Right renal pelvis (tissue), 4 donors: ENCODE measurements at regions not wholly inside any gene's neighbourhood (a gene's known extent, or its start where the extent isn't known, plus 50 kb on each side); places are given as distances from the start of the nearest gene placed in this dataset.
"Not testable (repeated sequence)": the region's sequence is repeated elsewhere in the genome, so short reads cannot be mapped to it uniquely, and the experiment has no call there.

Experiments
- DNase-seq, 4 donors: peaks; one replicate each; pipeline ENCODE4 v3.0.0-alpha.2; 2013; ENCODE audit warnings: low read depth in 4 of 4, low spot score in 3 of 4, missing footprints in 1 of 4

DNA sequence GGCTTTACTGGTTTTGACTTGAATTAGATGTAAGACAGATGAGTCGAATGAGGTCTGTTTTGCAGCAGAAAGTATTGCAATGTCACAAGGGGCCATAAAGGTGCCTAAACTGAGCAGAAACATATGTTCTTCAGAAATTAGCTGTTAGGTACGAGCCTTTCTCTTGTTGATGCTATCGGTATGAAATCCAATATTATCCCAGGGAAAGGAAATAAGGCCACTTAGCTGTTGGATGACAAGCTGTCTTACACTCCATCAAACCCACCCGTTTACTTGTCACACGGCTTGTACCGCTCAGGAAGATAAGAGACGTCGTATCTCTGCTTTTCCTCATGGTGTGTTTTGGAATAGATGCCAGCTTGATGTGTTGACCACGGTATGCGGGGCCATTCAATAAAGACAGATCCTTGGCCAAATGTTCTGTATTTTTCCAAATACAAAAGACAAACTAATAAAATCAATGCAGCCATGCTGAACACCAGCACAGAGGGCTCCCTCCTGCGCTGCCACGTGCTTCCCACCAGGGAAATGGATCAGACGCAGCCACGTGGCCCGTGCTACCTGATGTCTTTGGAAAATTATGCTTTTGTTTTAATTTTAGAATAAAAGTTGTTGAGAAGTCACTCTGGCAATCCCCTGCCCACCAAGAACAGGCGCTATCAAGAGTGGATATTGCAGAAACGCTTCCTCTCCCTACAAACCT lies 255.9 kb upstream of the SULF2 start:
- DNase-seq = no peak

DNA sequence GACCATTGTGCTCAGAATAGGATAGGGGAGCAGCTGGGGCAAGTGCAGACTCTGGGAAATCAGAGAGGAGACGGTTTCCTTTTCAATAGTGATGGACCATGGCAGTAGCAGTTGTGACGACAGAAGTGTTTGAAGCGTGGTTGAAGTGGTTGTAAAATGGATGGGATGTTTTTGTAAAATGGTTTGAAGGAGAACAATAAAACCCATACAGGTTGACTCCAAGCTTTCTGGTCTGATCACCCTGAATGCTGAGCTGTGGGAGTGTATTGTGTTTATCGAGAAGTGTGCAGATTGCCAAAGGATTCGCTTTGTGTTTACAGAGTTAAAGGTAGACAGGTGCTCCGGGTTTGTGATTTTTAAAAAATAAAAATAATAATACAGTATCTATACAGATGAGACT lies 255.2 kb upstream of the SULF2 start:
- DNase-seq = no peak

DNA sequence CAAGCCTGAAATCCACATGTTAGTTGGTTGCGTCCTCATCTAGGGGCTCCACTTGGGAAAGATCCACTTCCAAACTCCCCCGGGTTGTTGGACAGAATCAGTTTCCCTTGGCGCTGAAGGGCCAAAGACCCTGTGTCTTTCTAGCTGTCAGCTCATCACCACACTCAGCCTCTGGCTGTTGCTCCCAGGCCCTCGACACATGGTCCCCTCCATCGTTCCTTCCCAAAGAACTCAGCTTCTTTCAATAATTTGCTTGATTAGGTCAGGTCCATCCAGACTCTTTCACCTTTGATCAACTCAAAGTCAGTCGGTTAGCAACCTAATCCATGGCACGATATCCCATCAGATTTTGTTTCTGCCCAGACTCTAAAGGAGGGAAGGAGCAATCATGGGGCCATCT lies 254.8 kb upstream of the SULF2 start:
- no peak for DNase-seq

- DNase-seq = no peak
Observed at GRCh38 chr20:48039514-48039913, 254.2 kb upstream of the SULF2 start.

- no peak for DNase-seq
Observed at GRCh38 chr20:48038713-48039112, 253.4 kb upstream of the SULF2 start.

DNA sequence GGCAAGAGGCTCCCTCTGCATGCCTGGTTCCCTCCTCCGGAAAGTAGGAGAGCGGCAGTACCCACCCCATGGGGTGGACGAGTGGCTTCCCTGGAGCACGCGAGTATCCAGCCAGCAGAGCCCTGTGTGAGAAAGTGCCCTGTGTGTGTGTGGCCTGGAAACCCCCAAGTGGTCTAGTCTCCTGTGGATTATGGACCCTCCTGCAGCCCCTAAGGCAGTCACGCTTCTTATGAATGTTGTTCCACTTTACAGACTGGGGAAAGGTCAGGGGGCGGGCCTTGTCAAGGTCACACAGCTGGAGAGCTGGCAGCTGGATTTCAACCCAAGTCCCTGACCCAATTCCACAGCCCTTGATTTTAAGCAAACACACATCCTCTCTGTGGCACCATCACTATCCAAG lies 252.5 kb upstream of the SULF2 start:
- not testable (repeated sequence) for DNase-seq

GRCh38 chr20:48035961-48036731 lies 250.9 kb upstream of the SULF2 start:
- no peak for DNase-seq

GRCh38 chr20:48034751-48035150 lies 249.5 kb upstream of the SULF2 start:
- no peak for DNase-seq

GRCh38 chr20:48033005-48033404 lies 247.7 kb upstream of the SULF2 start:
- DNase-seq = not testable (repeated sequence)

DNA sequence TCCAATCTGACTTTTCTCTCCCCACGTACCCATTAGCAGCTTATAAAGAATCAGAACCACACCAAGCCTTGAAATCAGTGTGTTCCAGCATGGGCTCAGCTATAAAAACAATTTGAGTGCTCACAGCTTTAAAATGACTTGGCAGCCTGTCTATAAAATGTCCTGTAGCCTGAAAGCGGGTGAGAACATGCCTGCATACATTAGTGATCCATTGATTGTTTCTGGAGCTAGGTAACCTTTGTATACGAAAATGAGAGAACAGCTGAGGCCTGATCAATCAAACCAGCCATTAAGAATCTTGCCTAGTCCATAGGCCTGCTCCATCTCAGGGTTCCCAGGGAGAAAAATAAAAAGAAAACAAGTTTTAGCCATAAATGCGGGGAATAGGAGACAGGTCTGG lies 245.8 kb upstream of the SULF2 start:
- DNase-seq = no peak

DNA sequence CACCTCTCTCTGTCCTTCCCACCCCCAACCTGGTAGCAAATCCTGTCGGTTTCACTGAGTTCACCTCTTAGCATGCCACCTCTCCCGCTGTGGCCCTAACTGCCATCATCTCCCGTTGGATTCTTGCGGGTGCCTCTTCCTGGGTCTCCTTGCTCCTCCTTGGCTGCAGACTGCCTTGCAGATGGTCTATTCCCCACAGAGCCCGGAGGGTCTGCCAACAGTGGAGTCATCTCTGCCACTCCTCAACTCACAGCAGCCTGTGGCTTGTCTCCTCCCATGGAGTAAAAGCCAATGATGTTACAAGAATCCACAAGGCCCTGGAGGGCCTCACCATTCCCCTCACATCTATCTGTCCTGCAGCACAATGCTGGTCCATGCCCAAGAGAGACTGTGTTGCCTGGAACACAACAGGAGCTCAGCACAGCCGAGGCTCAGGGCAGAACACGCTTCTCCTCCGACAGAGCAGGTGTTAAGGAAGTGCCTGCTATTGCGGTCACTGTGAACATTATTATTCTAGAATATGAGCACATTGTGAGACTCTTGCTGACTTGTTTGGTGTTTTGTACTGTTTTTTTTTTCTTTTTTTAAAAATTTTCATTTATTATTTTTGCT lies 241.8 kb upstream of the SULF2 start:
- no peak for DNase-seq

DNA sequence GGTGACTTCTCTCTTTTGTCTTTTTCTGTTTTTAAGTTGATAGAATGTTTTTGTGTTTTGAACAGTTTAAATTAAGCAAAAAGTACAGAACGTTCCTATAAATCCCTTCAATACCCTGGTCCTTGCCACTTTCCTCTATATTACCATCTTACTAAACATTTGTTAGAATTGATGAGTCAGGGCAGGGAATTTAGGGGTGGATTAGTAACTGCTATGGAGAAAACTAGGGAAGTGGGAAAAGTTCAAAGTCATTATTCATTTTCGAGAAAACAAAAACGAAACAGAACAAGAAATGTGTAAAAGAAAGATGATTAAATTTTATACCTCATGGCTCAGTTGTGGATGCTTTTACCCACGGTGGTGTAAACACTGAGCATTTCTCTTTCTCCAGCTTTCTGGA lies 240.4 kb upstream of the SULF2 start:
- no peak for DNase-seq

DNA sequence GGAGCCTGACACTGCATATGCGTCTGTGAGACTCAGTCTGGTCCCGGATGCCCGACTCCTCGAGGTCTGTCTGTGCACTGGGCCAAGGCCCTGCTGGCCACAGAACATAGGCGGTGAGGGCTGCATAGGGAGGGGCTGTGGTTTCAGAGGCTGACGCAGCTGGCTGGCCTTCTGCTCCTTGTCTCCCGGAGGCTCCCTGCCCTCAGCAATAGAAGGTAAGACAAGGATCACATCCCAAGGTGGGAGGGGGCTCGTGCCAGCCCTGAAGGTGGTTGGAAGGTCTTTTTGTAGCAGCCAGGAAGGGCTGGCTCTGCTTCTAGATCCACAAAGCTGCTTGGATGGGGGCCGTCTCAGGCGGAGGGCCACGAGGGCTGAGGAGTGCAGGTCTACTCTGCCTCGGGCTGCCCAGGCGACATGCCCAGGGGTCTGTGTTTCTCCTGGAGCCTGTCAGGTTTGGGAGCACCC lies 239.8 kb upstream of the SULF2 start:
- DNase-seq = no peak

GRCh38 chr20:48024539-48024938 lies 239.3 kb upstream of the SULF2 start:
- DNase-seq = no peak

- DNase-seq = not testable (repeated sequence)
Observed at GRCh38 chr20:48020696-48021095, 235.4 kb upstream of the SULF2 start.

DNA sequence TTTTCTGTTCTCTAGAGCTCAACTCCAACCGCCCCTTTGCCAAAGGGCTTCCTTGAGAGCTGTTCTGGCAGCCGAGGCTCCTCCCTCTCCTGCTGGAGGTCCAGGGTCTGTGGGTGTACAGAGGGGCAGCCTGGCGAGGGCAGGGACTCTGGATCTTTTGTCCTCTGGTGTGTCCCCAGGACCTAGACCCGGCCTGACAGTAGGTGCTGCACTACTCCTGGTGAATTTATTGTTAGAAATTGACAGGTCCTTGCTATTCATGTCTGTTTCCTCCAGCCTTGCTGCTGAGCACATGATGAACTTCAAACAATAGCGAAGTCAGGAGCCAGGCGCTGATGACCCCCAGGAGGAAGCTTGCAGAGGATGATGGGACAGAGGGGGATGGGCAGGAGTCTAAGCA lies 234.7 kb upstream of the SULF2 start:
- DNase-seq = no peak

GRCh38 chr20:48019496-48019895 lies 234.2 kb upstream of the SULF2 start:
- no peak for DNase-seq

DNA sequence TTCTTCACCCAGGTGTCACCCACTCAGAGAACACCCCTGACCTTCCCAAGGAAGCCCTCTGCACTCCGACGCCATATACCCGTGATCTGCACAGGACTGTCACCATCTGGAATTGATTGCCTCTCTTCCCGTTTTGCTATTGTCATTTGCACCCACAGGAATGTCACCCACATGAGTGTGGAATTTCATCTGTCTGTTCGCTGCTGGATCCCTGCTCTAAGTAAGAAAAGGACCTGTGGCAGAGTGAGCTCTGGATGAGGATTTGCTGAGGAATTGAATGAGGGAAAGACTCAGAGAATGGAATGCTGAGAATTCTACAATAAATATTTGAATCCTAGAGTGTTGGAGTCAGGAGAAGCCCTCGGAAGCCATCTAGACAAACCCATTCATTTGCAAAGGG lies 233.6 kb upstream of the SULF2 start:
- not testable (repeated sequence) for DNase-seq

DNA sequence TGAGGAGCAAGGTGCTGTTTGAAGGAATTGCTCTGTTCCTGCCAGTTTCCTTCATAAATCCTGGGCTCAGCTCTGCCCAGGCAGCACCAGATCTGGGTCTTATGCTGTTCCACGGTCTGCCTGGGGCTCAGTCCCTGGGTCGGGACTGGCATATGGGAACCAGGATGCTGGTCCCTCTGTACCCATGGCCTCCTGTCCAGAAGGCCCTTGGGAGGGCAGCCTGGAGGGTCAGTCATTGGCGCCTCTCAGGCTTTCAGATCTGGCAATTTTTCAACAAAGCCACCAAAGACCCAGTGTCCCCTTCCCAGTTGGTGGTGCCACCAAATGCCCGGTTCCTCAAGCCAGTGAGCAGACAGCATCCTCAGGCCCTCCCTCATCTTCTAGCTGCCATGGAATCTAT lies 232.7 kb upstream of the SULF2 start:
- no peak for DNase-seq

GRCh38 chr20:48017509-48017908 lies 232.2 kb upstream of the SULF2 start:
- no peak for DNase-seq

DNA sequence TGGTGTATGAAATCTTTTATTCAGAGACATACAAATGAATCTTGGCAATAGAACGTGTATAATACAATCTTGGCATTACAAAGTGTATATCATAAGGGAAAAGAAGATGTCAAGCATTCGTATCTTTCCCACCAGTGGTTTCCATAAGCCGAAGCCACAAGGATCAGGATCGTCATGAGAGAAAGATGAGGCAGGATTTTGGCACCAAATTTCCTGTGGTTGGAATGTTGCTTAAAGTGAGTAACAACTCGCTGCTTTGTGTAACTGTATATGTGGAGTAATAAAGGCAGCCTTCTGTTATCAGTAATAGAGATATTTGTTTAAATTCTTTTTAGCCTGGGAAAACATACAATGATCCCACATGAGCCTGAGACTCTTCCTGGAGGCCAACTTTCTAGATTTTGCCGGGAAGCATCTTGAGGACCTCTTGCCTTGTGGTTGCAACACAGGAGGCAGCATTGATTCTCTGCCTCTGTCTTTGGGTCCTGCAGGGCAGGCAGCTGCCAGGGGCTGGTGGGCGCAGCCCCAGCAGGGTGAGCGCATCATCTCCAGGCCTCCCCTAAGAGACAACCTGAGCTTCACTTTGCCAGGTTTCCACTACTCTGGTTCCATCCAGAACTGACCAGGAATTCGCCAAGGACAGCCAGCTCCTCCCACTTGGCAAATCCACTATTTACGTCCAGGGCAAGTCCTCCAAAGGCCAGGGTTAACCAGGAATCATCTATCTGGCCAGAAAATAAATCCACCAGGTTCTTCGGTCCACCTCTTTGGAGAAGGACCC lies 230.9 kb upstream of the SULF2 start:
- DNase-seq = no peak
